ENCODE measurements at regions not wholly inside any gene's neighbourhood (a gene's known extent, or its start where the extent isn't known, plus 50 kb on each side); places are given as distances from the start of the nearest gene placed in this dataset.

DNA sequence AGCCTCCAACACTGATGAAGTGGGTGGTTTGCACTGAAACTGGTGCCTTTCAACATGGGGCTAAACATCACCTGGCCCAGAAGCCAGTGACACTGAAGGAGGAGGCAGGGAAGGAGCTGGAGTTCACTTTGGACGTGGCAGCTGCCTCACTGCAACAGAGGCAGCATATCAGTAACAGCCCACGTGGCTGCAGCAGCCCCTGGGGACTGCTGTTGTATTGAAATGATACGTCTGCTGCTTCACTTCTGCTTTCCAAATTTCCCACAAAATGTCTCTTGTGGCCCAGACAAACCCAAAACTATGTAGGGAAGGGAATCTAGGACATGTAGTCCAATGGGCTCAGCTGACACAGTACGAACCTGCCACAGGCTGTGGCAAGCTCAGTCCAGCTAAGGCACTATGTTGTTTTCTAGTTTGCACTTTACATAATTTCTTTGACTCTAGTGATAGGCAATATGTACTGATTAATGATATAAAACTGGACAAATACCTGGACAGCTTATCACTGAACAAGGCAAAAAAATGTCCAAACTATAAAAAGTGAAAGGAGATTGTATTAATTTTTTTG is 84.7 kb upstream of the RAPGEF2 start (continued):
- TF ChIP-seq, protein P1, sequence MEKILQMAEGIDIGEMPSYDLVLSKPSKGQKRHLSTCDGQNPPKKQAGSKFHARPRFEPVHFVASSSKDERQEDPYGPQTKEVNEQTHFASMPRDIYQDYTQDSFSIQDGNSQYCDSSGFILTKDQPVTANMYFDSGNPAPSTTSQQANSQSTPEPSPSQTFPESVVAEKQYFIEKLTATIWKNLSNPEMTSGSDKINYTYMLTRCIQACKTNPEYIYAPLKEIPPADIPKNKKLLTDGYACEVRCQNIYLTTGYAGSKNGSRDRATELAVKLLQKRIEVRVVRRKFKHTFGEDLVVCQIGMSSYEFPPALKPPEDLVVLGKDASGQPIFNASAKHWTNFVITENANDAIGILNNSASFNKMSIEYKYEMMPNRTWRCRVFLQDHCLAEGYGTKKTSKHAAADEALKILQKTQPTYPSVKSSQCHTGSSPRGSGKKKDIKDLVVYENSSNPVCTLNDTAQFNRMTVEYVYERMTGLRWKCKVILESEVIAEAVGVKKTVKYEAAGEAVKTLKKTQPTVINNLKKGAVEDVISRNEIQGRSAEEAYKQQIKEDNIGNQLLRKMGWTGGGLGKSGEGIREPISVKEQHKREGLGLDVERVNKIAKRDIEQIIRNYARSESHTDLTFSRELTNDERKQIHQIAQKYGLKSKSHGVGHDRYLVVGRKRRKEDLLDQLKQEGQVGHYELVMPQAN (conservative IDR thresholded peaks at IDR 0.05) = no peak
- 0 out of 2 replicates have a peak, but pooled peaks have one; percentile 54 for TF ChIP-seq ZNF24 (IDR thresholded peaks at IDR 0.05)
- no peak for TF ChIP-seq PML (IDR thresholded peaks at IDR 0.05; ENCODE audit: low read length)
- TF ChIP-seq, protein P2, sequence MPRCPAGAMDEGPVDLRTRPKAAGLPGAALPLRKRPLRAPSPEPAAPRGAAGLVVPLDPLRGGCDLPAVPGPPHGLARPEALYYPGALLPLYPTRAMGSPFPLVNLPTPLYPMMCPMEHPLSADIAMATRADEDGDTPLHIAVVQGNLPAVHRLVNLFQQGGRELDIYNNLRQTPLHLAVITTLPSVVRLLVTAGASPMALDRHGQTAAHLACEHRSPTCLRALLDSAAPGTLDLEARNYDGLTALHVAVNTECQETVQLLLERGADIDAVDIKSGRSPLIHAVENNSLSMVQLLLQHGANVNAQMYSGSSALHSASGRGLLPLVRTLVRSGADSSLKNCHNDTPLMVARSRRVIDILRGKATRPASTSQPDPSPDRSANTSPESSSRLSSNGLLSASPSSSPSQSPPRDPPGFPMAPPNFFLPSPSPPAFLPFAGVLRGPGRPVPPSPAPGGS (IDR thresholded peaks at IDR 0.05; ENCODE audit: borderline replicate concordance, insufficient read depth, low read depth, low read length, poor library complexity, severe bottlenecking) = peak; percentile 53
- no peak for TF ChIP-seq NR2C2 (IDR thresholded peaks at IDR 0.05; ENCODE audit: borderline replicate concordance, control insufficient read depth, insufficient read length, low read depth)
- peak; percentile 85 for TF ChIP-seq NBN (IDR thresholded peaks at IDR 0.05)
- peak; percentile 90; the same call in 2 of the 3 replicates for TF ChIP-seq POU2F2 (IDR thresholded peaks at IDR 0.05; ENCODE audit: borderline replicate concordance, low read depth, low read length)
- TF ChIP-seq SREBF1 (IDR thresholded peaks at IDR 0.05; ENCODE audit: low read length) = no peak
- TF ChIP-seq KLF5 (IDR thresholded peaks at IDR 0.05; ENCODE audit: partially characterized antibody) = no peak
- no peak for TF ChIP-seq FOXK2 (IDR thresholded peaks at IDR 0.05)
- TF ChIP-seq, protein P3, sequence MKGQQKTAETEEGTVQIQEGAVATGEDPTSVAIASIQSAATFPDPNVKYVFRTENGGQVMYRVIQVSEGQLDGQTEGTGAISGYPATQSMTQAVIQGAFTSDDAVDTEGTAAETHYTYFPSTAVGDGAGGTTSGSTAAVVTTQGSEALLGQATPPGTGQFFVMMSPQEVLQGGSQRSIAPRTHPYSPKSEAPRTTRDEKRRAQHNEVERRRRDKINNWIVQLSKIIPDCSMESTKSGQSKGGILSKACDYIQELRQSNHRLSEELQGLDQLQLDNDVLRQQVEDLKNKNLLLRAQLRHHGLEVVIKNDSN (IDR thresholded peaks at IDR 0.05; ENCODE audit: borderline replicate concordance, extremely low read length, insufficient read depth, low read depth, low read length) = peak; percentile 78
- TF ChIP-seq SUZ12 (IDR thresholded peaks at IDR 0.05; ENCODE audit: unreplicated experiment) = no peak
- TF ChIP-seq YBX1 (IDR thresholded peaks at IDR 0.05) = peak; percentile 73; the same call in 1 of the 2 replicates
- peak; percentile 61 for TF ChIP-seq HDGF (IDR thresholded peaks at IDR 0.05)
- TF ChIP-seq RFX5 (IDR thresholded peaks at IDR 0.05; ENCODE audit: low read depth, low read length) = no peak
- TF ChIP-seq ZSCAN29 (IDR thresholded peaks at IDR 0.05) = no peak
- TF ChIP-seq LARP7 (IDR thresholded peaks at IDR 0.05) = no peak
- TF ChIP-seq MTA3 (IDR thresholded peaks at IDR 0.05; ENCODE audit: borderline replicate concordance, low read length) = peak; percentile 79; the same call in 1 of the 2 replicates
- TF ChIP-seq, protein P4, sequence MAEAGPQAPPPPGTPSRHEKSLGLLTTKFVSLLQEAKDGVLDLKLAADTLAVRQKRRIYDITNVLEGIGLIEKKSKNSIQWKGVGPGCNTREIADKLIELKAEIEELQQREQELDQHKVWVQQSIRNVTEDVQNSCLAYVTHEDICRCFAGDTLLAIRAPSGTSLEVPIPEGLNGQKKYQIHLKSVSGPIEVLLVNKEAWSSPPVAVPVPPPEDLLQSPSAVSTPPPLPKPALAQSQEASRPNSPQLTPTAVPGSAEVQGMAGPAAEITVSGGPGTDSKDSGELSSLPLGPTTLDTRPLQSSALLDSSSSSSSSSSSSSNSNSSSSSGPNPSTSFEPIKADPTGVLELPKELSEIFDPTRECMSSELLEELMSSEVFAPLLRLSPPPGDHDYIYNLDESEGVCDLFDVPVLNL (IDR thresholded peaks at IDR 0.05; ENCODE audit: low read depth, low read length) = no peak
- TF ChIP-seq NFYA (IDR thresholded peaks at IDR 0.05; ENCODE audit: borderline replicate concordance, low read depth, low read length) = no peak
- TF ChIP-seq, protein P5, sequence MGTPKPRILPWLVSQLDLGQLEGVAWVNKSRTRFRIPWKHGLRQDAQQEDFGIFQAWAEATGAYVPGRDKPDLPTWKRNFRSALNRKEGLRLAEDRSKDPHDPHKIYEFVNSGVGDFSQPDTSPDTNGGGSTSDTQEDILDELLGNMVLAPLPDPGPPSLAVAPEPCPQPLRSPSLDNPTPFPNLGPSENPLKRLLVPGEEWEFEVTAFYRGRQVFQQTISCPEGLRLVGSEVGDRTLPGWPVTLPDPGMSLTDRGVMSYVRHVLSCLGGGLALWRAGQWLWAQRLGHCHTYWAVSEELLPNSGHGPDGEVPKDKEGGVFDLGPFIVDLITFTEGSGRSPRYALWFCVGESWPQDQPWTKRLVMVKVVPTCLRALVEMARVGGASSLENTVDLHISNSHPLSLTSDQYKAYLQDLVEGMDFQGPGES (IDR thresholded peaks at IDR 0.05) = no peak
- no peak for TF ChIP-seq POLR2AphosphoS5 (IDR thresholded peaks at IDR 0.05; ENCODE audit: low read length)
- TF ChIP-seq CHD1 (IDR thresholded peaks at IDR 0.05; ENCODE audit: low read depth, low read length) = no peak
